Activated T-helper 9 cell treated with anti-CD3 and anti-CD28 coated beads, Interleukin-2, amount 50 U/mL, for 16 hours (primary cell): ENCODE measurements at regions not wholly inside any gene's neighbourhood (a gene's known extent, or its start where the extent isn't known, plus 50 kb on each side); places are given as distances from the start of the nearest gene placed in this dataset.

ENCODE experiments used
- DNase-seq: peaks from one replicate; pipeline ENCODE4 v3.0.0-alpha.2; 2020; ENCODE audit warnings: low read depth

DNA sequence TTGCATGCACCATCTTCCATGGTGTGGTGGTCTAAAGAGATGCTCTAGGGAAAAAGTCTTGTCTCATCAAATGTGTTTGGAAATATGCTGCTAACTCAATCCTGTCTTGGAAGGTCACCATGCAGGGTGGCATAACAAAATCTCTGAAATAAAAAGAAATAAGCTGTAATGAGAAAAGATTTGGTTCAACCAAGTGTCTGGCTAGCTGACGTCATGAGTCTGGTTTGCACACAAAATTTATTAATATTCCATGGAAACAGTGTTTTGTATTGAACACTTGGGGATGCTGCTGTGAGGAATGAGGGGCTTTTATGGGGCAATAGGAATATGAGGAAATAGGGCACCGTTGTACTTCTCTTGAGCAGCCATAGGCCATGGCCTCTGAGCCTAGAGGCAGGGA, 575.7 kb upstream of the CDH5 start:
- DNase-seq, result no peak

DNA sequence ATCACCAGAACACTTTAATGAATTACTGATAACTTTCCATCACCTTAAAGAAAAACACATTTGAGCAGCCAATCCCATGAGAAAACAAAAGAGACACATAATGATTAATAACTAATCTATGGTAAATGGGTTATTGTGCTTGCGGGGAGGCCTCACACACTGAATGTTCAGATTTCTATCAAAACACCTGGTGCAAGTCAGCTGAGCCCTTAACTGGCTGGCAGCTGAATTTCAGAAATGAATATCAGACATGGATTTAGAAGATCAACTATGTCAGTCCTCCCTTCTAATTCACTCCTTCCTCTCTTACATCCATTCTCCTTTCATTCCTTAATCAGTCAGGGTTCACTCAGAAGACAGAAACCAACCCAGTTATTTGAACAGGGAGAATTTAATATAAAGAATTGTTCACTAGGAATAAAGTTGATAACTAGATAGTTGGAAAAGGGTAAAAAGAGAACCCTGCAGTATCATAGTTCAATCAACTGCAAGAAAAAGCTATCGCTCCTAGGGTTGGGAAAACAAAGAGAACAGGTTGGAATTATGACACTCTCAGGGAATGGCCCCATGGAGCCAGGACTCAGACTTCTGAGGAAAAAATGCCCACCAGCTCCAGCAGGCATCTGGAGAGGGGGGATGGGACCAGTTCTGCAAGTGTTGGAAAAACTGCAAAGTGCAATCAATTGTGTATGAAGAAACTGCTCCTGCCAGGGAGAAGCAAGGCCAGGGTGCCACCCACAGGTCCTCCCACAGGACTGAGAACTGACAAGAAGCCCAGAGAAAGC, 577.1 kb upstream of the CDH5 start:
- no peak for DNase-seq

DNA sequence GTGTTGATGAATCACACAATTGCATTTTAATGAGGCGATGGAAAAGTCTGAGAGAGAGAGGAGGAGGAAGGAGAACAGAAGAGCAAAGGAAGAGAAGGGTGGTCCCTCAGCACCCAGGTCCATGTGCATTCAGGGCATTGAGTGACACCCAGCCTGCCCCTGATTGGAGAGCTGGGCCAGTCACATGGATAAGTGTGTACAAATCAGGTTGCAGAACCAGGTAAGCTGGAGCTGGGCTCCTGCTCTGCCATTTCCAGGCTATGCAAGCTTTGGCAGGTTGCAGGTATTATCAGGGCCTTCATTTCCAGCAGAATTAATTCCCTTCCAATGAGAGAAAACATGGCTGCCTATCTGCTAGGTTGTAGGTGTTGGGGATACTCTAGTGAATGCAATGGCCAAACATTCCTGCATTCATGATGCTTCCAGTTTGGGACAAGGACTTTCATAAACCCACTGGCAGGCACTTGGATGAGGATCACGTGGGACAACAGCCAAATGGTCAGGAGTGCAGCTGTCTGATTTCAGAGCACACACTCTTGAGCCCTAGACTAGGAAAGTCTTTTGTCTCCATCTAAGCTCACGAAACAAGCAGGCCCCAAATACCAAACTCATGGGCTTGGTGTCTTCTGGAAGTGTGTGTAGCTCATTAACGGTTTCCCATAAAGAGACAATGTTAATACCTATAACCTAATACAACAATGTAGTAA, 577.9 kb upstream of the CDH5 start:
- DNase-seq, result no peak

- no peak for DNase-seq
Measured at GRCh38 chr16:65787921-65788320, 578.6 kb upstream of the CDH5 start.

DNA sequence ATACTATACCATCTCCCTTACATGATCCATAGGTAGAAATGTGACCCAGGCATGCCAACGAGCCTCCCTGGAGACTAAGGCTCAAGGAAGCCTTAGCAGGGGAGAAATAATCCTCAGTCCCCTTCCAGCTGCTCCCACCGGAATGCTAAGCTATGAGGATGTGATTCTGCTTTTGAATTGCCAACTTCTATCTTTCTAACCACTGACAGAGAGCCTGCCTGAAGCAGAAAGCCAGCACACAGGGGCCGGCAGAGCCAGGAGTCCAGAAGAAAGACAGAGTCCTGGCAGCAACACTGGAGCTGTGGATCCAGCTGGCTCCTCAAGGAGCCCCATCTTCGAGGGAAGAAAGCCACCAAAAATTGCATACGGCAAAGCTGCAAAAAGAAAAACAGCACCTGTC, 579.6 kb upstream of the CDH5 start:
- no peak for DNase-seq

- DNase-seq, result no peak
Measured at GRCh38 chr16:65783709-65784474, 582.6 kb upstream of the CDH5 start.

DNA sequence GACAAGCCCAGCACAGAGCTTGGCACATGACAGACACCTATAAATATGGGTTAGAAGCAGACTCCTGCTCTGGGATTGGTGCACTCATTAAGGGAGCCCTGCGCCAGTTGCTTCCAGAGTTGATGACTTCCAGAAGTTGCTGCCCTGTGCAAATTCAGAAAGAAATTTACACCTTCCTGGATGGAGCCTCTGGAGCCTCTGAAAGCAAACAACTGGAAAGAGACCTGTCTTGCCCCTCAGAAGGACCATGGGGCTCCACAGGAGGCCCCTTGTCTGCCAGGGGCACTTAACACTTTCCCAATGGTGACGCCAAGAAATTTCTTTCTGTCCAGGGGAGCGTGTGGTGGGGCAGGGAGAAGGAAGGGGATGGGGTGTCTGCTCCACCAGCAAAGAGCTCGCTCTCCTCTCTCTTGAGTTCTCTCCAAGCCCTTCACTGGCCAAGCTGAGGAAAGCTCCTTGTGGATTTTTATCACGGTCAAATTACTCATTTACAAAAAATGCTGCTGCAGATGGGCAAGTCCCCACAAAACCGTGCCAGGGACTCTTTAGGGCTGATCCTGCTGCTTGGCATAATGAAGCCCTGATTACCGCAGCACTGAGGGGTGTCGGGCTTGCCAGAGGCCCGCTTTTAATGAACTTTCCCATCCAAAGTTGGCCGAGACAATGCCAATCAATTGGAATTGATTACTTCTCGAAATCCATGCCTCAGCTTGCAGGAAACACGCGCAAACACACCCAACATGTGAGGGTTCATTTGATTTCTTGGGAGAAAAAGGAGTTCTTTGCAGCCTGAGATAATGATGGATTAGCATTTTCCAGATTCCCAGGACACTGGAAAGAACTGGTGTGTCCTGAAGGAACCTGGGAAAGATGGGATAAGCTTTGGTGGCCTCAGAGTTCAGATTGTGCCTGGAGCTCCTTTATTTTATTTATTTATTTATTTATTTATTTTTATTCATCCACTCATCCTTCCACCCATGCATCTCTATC, 583.6 kb upstream of the CDH5 start:
- no peak for DNase-seq

- no peak for DNase-seq
Measured at GRCh38 chr16:65781855-65782254, 584.6 kb upstream of the CDH5 start.

DNA sequence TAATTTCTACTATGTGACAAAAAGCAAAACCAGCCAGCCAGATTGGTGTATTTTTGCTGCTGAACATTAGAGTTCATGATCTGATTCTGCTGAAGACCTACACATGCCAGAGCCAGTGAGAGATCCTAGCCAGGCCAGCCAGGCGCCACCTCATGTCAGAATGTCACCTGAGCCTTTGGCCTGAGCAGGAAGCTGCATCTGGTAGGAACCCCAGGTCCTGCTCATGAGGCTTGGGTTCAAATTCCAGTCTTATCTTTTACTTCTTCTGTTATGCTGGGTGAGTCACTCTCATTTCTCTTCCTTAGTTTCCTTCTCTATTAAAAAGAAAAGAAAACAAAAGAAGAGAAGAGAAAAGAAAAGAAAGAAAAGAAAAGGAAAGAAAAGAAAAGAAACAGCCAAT, 585.1 kb upstream of the CDH5 start:
- DNase-seq, result no peak

GRCh38 chr16:65779201-65779600, 587.3 kb upstream of the CDH5 start:
- no peak for DNase-seq

GRCh38 chr16:65776639-65777183, 589.8 kb upstream of the CDH5 start:
- DNase-seq, result no peak

GRCh38 chr16:65775829-65776228, 590.7 kb upstream of the CDH5 start:
- DNase-seq, result no peak

- no peak for DNase-seq
Measured at GRCh38 chr16:65774350-65774749, 592.1 kb upstream of the CDH5 start.

DNA sequence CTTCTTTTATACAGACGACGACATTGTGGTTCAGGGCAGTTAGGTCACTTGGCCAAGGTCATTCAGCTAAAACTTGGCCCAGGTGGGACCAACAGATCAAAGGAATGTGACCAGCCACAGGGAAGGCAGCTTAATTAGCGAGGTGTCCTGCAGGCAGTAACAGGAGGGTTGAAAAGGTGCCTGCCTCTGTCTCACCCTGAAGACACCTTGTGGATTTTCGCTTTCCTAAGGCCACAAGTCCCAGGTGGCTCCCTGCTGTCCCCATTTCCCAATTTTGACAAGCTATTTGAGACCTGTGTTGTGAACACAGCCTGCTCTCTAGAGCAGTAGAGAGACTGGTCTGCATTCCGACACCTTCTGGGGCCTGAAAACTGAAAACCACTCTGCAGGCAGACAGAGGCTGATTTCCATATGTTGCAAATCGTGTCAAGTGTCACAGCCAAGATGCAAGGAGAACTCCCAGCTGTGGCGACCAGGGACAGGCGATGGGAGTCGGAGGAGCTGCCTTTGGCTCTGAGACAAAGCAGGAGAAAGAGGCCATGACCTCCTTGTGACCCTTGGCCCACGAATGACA, 593.1 kb upstream of the CDH5 start:
- DNase-seq, result no peak

DNA sequence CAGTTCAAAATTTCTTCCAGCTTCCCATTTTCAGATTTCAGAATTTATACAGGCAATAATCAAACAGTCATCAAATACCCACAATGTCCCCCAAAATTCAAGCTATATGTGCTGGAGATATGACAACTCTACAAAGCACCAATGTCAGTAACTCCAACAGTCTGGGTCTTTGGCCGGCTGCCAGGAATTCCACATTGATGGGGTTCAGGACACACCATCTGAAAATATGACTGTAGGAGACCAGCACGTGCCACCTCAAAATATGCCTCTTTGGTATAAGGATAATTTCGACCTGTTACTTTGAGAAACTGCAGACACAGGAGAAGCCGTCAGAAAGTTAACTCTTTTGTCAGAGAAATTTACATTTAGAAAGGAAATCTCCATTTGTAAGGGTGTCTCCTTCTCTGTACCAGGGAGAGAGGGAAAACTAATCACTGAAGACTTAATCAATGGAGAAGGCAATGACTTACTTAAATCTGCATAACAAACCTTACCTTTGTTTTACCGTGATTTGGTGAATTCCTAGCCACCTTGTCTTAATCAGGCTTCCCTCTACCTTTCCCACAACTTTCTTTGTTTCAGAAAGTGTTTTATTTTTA, 594.3 kb upstream of the CDH5 start:
- DNase-seq, result no peak

DNA sequence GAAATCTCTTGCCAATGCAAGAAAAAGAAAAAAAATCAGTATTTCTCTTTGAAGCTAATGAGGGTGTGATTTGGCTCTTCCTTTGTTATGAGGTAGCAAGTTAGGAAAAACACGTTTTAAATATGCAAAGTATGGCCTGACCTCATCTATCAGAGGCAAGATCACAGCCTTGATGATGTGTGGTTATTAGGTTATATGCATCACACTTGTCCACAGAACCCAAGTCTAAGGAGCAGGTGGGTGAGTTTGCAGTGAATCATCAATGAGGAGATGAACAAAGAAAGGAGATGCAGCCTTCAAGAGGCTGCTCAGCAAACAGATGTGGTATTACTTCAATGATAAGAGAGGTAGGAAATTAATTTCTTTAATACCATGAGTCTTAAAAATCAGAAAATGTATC, 594.8 kb upstream of the CDH5 start:
- DNase-seq, result no peak

GRCh38 chr16:65770752-65771151, 595.7 kb upstream of the CDH5 start:
- no peak for DNase-seq

GRCh38 chr16:65769776-65770438, 596.6 kb upstream of the CDH5 start:
- DNase-seq, result no peak

- DNase-seq, result no peak
Measured at GRCh38 chr16:65769055-65769465, 597.4 kb upstream of the CDH5 start.

- DNase-seq, result no peak
Measured at GRCh38 chr16:65767125-65767524, 599.4 kb upstream of the CDH5 start.
